GM12878 (cell line): ENCODE measurements at regions not wholly inside any gene's neighbourhood (a gene's known extent, or its start where the extent isn't known, plus 50 kb on each side); places are given as distances from the start of the nearest gene placed in this dataset.

Source experiments
- ATAC-seq: fragments of 200-7000 bp; cut with Tn5 transposase; 3 replicates; pipeline ENCODE4 v1.9.1; 2020; ENCODE audit warnings: mild to moderate bottlenecking, moderate library complexity
- BruUV-seq: library from RNA; stranded (reverse); fragments of 400-500 nt; replicated peaks from 2 replicates; lab custom pipeline; 2021; lab: Mats Ljungman, UMichigan
- CTCF ChIA-PET: fragments of 300-600 bp; sonication (Branson Sonifier 250); formaldehyde crosslinking; extraction: SDS; loops from one replicate; lab custom pipeline; 2021; ENCODE audit warnings: inconsistent platforms; lab: Yijun Ruan, JAX
- POLR2A ChIA-PET: fragments of 350-600 bp; formaldehyde crosslinking; extraction: SDS; loops from one replicate; lab custom pipeline; 2021; ENCODE audit warnings: inconsistent platforms; lab: Charles Lee
- RAD21 ChIA-PET: fragments of 300-600 bp; sonication (Branson Sonifier 250); formaldehyde crosslinking; loops from one replicate; lab custom pipeline; 2023; ENCODE audit warnings: antibody characterized with exemption; ENCODE audit not compliant: unreplicated experiment; lab: Charles Lee
- SMC1A ChIA-PET: fragments of 300-600 bp; sonication (Branson Sonifier 250); formaldehyde crosslinking; loops from one replicate; lab custom pipeline; 2023; ENCODE audit not compliant: unreplicated experiment, uncharacterized antibody; lab: Charles Lee
- DNase-seq: peaks from one replicate; pipeline ENCODE4 v3.0.0-alpha.2; 2011; ENCODE audit warnings: low read depth, low spot score
- FAIRE-seq: peaks from 3 replicates; lab custom pipeline; 2011; peaks lifted over from hg19 to GRCh38; lab: Jason Lieb, UNC
- H2AFZ ChIP-seq: 2 replicates; pipeline ENCODE4 v1.6.0; 2011; ENCODE audit warnings: low read depth, low read length, control low read depth; ENCODE audit not compliant: control insufficient read depth
- H3K27ac ChIP-seq: 2 replicates; pipeline ENCODE4 v1.5.1; 2011; ENCODE audit warnings: control low read depth; ENCODE audit not compliant: control insufficient read depth, insufficient read depth
- H3K27me3 ChIP-seq, 2 experiments: replicated peaks in 1 of 2; 2 replicates each; pipeline versions ENCODE4 v1.6.0 to v1.6.1; 2011; ENCODE audit warnings: low read length in 1 of 2; ENCODE audit not compliant: control insufficient read depth in 2 of 2, insufficient read depth in 2 of 2
- H3K36me3 ChIP-seq, 2 experiments: 2 replicates each; pipeline ENCODE4 v1.5.1; 2011; ENCODE audit warnings: low read length in 1 of 2; ENCODE audit not compliant: control insufficient read depth in 2 of 2, insufficient read depth in 2 of 2
- H3K4me1 ChIP-seq: 2 replicates; pipeline ENCODE4 v1.6.1; 2011; ENCODE audit warnings: mild to moderate bottlenecking, low read length, moderate library complexity, mixed read lengths; ENCODE audit not compliant: control insufficient read depth, insufficient read depth
- H3K4me2 ChIP-seq: 2 replicates; pipeline ENCODE4 v1.6.0; 2011; ENCODE audit warnings: control low read depth; ENCODE audit not compliant: control insufficient read depth, insufficient read depth
- H3K4me3 ChIP-seq: fragments of 200-600 bp; sonication (generic); 2 replicates; pipeline ENCODE4 v1.5.1; 2016
- H3K79me2 ChIP-seq: 2 replicates; pipeline ENCODE4 v1.6.0; 2011; ENCODE audit warnings: low read length; ENCODE audit not compliant: control insufficient read depth, insufficient read depth
- H3K9ac ChIP-seq: 2 replicates; pipeline ENCODE4 v1.8.0; 2011; ENCODE audit warnings: low read length, control low read depth, mixed read lengths; ENCODE audit not compliant: control insufficient read depth, insufficient read depth
- H3K9me3 ChIP-seq: replicated peaks from 3 replicates; pipeline ENCODE4 v1.5.1; 2011; ENCODE audit warnings: mild to moderate bottlenecking, low read length; ENCODE audit not compliant: control insufficient read depth, insufficient read depth
- H4K20me1 ChIP-seq: 2 replicates; pipeline ENCODE4 v1.6.0; 2011; ENCODE audit not compliant: control insufficient read depth, insufficient read depth
- ATF2 ChIP-seq: IDR thresholded peaks from 2 replicates; pipeline ENCODE4 v1.6.1; 2012; ENCODE audit warnings: low read length, inconsistent platforms
- EGR1 ChIP-seq, 2 experiments: IDR thresholded peaks; 1 replicate in 1 of 2; 2 replicates in 1 of 2; pipeline ENCODE4 v1.6.1; 2011 to 2012; ENCODE audit warnings: low read depth in 2 of 2, low read length in 2 of 2, borderline replicate concordance in 1 of 2, mild to moderate bottlenecking in 1 of 2, moderate library complexity in 1 of 2
- EZH2 ChIP-seq: IDR thresholded peaks from 2 replicates; pipeline ENCODE4 v1.6.1; 2012; ENCODE audit warnings: low read depth, mild to moderate bottlenecking, control low read depth, inconsistent platforms, low read length, borderline replicate concordance; ENCODE audit not compliant: control insufficient read depth
- KLF5 ChIP-seq: fragments of 450-650 bp; IDR thresholded peaks from 2 replicates; pipeline ENCODE4 v1.6.1; 2014; ENCODE audit warnings: mild to moderate bottlenecking; ENCODE audit not compliant: partially characterized antibody
- MEF2B ChIP-seq: fragments of 450-650 bp; IDR thresholded peaks from 2 replicates; pipeline ENCODE4 v1.6.1; 2018; ENCODE audit warnings: mild to moderate bottlenecking, moderate library complexity; ENCODE audit not compliant: partially characterized antibody, poor library complexity, severe bottlenecking
- ZNF207 ChIP-seq: fragments of 450-650 bp; IDR thresholded peaks from 2 replicates; pipeline ENCODE4 v1.6.1; 2014; ENCODE audit warnings: antibody characterized with exemption, mild to moderate bottlenecking, borderline replicate concordance
- WGBS: methylation state at CpG from one replicate; pipeline ENCODE4 v1.1.6; 2016; ENCODE audit warnings: low lambda C conversion rate; ENCODE audit not compliant: insufficient replicate concordance, insufficient coverage; ENCODE audit errors: missing lambda C conversion rate; 5-methylcytosine and 5-hydroxymethylcytosine counted together
- in situ Hi-C: fragments of 300-500 bp; cut with MboI; formaldehyde crosslinking; loops from 9 replicates; pipeline ENCODE4 v1.14.3; 2018; ENCODE audit warnings: mixed read lengths
- intact Hi-C: fragments of 100-400 bp; cut with micrococcal nuclease; formaldehyde crosslinking; loops from one replicate; pipeline ENCODE4 v1.14.2; 2022; ENCODE audit not compliant: unreplicated experiment
- TF ChIP-seq, protein P1 (sequence below): fragments of 450-650 bp; IDR thresholded peaks from 2 replicates; pipeline ENCODE4 v1.6.1; 2014; ENCODE audit warnings: mild to moderate bottlenecking
- TF ChIP-seq, protein P2 (sequence below): fragments of 450-650 bp; formaldehyde crosslinking; IDR thresholded peaks from 2 replicates; pipeline ENCODE4 v1.4.0; 2020; ENCODE audit warnings: mild to moderate bottlenecking, moderate library complexity

- SMC1A ChIA-PET = no interaction called here
- H3K9me3 ChIP-seq = no peaks in the 10 kb centered on the region; the same call in 2 of the 3 replicates
- no peaks in the 10 kb centered on the region for H4K20me1 ChIP-seq
- H3K36me3 ChIP-seq = no peaks in the 10 kb centered on the region
- no peak overlapping the region for H3K9ac ChIP-seq
- H3K4me3 ChIP-seq = no peak overlapping the region
- H3K4me1 ChIP-seq = peaks cover 10% of the 10 kb centered on the region
- no peaks in the 10 kb centered on the region for H3K79me2 ChIP-seq
- H3K27me3 ChIP-seq = no peaks in the 10 kb centered on the region
- no peak overlapping the region for H2AFZ ChIP-seq
- no peak for ATAC-seq
- intact Hi-C loops (no loop called here), in situ Hi-C loops (no loop called here)
- FAIRE-seq = no peak
- CTCF ChIA-PET = no interaction called here
- WGBS = 50% methylated on average over 3 of the region's 3 CpGs
- H3K27ac ChIP-seq = no peak overlapping the region
- TF ChIP-seq, protein P1, sequence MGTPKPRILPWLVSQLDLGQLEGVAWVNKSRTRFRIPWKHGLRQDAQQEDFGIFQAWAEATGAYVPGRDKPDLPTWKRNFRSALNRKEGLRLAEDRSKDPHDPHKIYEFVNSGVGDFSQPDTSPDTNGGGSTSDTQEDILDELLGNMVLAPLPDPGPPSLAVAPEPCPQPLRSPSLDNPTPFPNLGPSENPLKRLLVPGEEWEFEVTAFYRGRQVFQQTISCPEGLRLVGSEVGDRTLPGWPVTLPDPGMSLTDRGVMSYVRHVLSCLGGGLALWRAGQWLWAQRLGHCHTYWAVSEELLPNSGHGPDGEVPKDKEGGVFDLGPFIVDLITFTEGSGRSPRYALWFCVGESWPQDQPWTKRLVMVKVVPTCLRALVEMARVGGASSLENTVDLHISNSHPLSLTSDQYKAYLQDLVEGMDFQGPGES = no peak
- TF ChIP-seq ATF2 = no peak
- TF ChIP-seq EGR1 (IDR thresholded peaks at IDR 0.05; ENCODE audit: borderline replicate concordance in 1 of 2, low read depth in 2 of 2, low read length in 2 of 2) = no peak
- no peak for TF ChIP-seq KLF5
- RAD21 ChIA-PET = no interaction called here
- H3K4me2 ChIP-seq = no peak overlapping the region
- BruUV-seq = no TSS peak
- POLR2A ChIA-PET = no interaction called here
- DNase-seq = no peak
Observed at GRCh38 chr19:5213667-5214066, 126.9 kb downstream of the PTPRS start.

- 82% methylated on average over 19 of the region's 30 CpGs for WGBS
- DNase-seq (no peak), FAIRE-seq (no peak), ATAC-seq (no peak)
- BruUV-seq = no TSS peak
- in situ Hi-C loops (no loop called here), intact Hi-C loops (no loop called here)
- POLR2A ChIA-PET = no interaction called here
- no peaks in the 10 kb centered on the region; the same call in 2 of the 3 replicates for H3K9me3 ChIP-seq
- SMC1A ChIA-PET = no interaction called here
- no peak overlapping the region for H3K4me2 ChIP-seq
- peaks cover 10% of the 10 kb centered on the region for H3K4me1 ChIP-seq
- no peaks in the 10 kb centered on the region for H3K36me3 ChIP-seq
- CTCF ChIA-PET = interaction anchor here (0.6 kb wide), 1 partner anchor 107 kb away, joined by 4 read pairs; no protein-coding TSS in a partner anchor
- RAD21 ChIA-PET = no interaction called here
- H4K20me1 ChIP-seq = no peaks in the 10 kb centered on the region
- H3K79me2 ChIP-seq = no peaks in the 10 kb centered on the region
- H3K9ac ChIP-seq = no peak overlapping the region
- H3K27me3 ChIP-seq = no peaks in the 10 kb centered on the region
- no peak overlapping the region for H3K4me3 ChIP-seq
- no peak overlapping the region for H2AFZ ChIP-seq
- no peak overlapping the region for H3K27ac ChIP-seq
- TF ChIP-seq EZH2 (no peak), MEF2B (no peak), ZNF207 (no peak)
- TF ChIP-seq, protein P2, sequence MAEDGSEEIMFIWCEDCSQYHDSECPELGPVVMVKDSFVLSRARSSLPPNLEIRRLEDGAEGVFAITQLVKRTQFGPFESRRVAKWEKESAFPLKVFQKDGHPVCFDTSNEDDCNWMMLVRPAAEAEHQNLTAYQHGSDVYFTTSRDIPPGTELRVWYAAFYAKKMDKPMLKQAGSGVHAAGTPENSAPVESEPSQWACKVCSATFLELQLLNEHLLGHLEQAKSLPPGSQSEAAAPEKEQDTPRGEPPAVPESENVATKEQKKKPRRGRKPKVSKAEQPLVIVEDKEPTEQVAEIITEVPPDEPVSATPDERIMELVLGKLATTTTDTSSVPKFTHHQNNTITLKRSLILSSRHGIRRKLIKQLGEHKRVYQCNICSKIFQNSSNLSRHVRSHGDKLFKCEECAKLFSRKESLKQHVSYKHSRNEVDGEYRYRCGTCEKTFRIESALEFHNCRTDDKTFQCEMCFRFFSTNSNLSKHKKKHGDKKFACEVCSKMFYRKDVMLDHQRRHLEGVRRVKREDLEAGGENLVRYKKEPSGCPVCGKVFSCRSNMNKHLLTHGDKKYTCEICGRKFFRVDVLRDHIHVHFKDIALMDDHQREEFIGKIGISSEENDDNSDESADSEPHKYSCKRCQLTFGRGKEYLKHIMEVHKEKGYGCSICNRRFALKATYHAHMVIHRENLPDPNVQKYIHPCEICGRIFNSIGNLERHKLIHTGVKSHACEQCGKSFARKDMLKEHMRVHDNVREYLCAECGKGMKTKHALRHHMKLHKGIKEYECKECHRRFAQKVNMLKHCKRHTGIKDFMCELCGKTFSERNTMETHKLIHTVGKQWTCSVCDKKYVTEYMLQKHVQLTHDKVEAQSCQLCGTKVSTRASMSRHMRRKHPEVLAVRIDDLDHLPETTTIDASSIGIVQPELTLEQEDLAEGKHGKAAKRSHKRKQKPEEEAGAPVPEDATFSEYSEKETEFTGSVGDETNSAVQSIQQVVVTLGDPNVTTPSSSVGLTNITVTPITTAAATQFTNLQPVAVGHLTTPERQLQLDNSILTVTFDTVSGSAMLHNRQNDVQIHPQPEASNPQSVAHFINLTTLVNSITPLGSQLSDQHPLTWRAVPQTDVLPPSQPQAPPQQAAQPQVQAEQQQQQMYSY (CRISPR knock-in tag) = no peak
Observed at GRCh38 chr19:5212101-5212500, 128.5 kb downstream of the PTPRS start.
